ENCODE measurements at regions not wholly inside any gene's neighbourhood (a gene's known extent, or its start where the extent isn't known, plus 50 kb on each side); places are given as distances from the start of the nearest gene placed in this dataset.

- CTCF ChIA-PET = no interaction called here
- POLR2A ChIA-PET = no interaction called here
- H3K27me3 ChIP-seq (ENCODE audit: control insufficient read depth, insufficient read depth, low read length) = no peaks in the 10 kb centered on the region
- H3K36me3 ChIP-seq (ENCODE audit: control insufficient read depth, insufficient read depth, low read length) = no peaks in the 10 kb centered on the region
- no peak for TF ChIP-seq CTCF (IDR thresholded peaks at IDR 0.05; ENCODE audit: insufficient read depth, low read depth, low read length)
- DNase-seq (ENCODE audit: low read depth) = no peak
- no peak overlapping the region for H3K4me3 ChIP-seq (ENCODE audit: low read depth, low read length)
Measured at GRCh38 chr14:39773387-39774126, 341.3 kb upstream of the FBXO33 start.

GRCh38 chr14:39772627-39773026 lies 340.4 kb upstream of the FBXO33 start:
- ChIA-PET POLR2A (no interaction called here), CTCF (no interaction called here)
- no peaks in the 10 kb centered on the region for H3K27me3 ChIP-seq (ENCODE audit: control insufficient read depth, insufficient read depth, low read length)
- no peak for TF ChIP-seq CTCF (IDR thresholded peaks at IDR 0.05; ENCODE audit: insufficient read depth, low read depth, low read length)
- no peak for DNase-seq (ENCODE audit: low read depth)
- H3K36me3 ChIP-seq (ENCODE audit: control insufficient read depth, insufficient read depth, low read length) = no peaks in the 10 kb centered on the region
- H3K4me3 ChIP-seq (ENCODE audit: low read depth, low read length) = no peak overlapping the region

GRCh38 chr14:39768589-39768988 lies 336.4 kb upstream of the FBXO33 start:
- no peak overlapping the region for H3K4me3 ChIP-seq (ENCODE audit: low read depth, low read length)
- ChIA-PET POLR2A (no interaction called here), CTCF (no interaction called here)
- no peak for DNase-seq (ENCODE audit: low read depth)
- no peaks in the 10 kb centered on the region for H3K36me3 ChIP-seq (ENCODE audit: control insufficient read depth, insufficient read depth, low read length)
- TF ChIP-seq CTCF (IDR thresholded peaks at IDR 0.05; ENCODE audit: insufficient read depth, low read depth, low read length) = no peak
- no peaks in the 10 kb centered on the region for H3K27me3 ChIP-seq (ENCODE audit: control insufficient read depth, insufficient read depth, low read length)

GRCh38 chr14:39766397-39767000 lies 334.3 kb upstream of the FBXO33 start:
- ChIA-PET CTCF (no interaction called here), POLR2A (no interaction called here)
- no peak for TF ChIP-seq CTCF (IDR thresholded peaks at IDR 0.05; ENCODE audit: insufficient read depth, low read depth, low read length)
- no peaks in the 10 kb centered on the region for H3K27me3 ChIP-seq (ENCODE audit: control insufficient read depth, insufficient read depth, low read length)
- no peaks in the 10 kb centered on the region for H3K36me3 ChIP-seq (ENCODE audit: control insufficient read depth, insufficient read depth, low read length)
- H3K4me3 ChIP-seq (ENCODE audit: low read depth, low read length) = no peak overlapping the region
- no peak for DNase-seq (ENCODE audit: low read depth)

GRCh38 chr14:39765676-39766075 lies 333.4 kb upstream of the FBXO33 start:
- H3K36me3 ChIP-seq (ENCODE audit: control insufficient read depth, insufficient read depth, low read length) = no peaks in the 10 kb centered on the region
- no peak overlapping the region for H3K4me3 ChIP-seq (ENCODE audit: low read depth, low read length)
- CTCF ChIA-PET = no interaction called here
- no peak for DNase-seq (ENCODE audit: low read depth)
- H3K27me3 ChIP-seq (ENCODE audit: control insufficient read depth, insufficient read depth, low read length) = no peaks in the 10 kb centered on the region
- TF ChIP-seq CTCF (IDR thresholded peaks at IDR 0.05; ENCODE audit: insufficient read depth, low read depth, low read length) = no peak
- POLR2A ChIA-PET = no interaction called here
